ENCODE measurements at regions not wholly inside any gene's neighbourhood (a gene's known extent, or its start where the extent isn't known, plus 50 kb on each side); places are given as distances from the start of the nearest gene placed in this dataset.

DNA sequence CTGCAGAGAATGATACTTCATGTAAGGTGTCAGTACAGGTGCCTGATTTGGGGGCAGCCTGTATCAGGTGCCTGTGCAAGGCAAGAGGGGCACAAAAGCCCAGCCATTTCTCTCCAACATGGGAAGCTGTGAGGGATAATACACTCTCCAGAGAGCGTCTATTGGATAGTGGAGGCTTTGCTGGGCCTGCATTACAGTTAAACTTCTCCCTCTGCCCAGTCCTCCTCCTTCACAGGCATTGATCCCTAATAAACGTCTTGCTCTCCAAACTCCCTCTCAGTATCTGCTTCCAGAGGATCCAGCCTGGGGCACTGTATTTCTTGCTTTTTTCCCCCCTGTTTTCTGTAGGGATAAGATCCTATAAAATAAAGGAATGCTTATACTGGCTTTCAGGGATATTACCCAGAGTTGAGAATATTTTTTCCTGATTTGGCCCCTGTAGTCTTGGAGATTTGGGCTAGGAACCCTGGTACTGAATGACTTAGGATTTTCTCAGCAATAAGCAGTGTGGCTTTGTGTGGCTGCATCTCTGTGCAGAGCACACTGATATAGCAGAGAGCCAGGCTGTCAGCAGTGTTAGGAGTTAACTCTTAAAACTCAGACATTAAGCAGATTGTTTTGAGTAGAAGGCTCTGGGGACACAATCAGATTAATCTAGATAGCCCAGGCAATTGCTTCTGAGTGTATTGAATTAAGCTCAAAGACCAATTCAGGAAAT lies 330.6 kb downstream of the CYRIA start:
- no peak for DNase-seq (ENCODE audit: low read depth, low spot score)

DNA sequence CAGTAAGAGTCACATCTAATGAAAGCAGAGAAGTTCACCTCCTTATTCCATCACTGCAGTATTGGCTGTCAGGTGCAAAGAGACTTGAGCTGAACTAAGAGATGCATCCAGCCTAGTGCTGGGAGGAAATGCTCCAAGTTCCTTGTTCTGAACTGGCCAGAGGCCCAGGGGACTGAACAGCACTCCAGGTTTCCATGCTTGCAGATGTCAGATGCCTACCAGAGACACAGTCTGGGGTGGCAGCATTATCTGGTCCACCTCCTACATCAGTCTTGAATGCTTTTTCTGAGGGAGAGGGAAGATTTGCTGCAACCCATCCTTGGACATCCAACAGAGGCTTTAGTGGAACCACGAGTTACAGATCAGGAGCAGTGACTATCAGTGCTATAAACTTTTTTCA lies 331.3 kb downstream of the CYRIA start:
- DNase-seq (ENCODE audit: low read depth, low spot score) = no peak

DNA sequence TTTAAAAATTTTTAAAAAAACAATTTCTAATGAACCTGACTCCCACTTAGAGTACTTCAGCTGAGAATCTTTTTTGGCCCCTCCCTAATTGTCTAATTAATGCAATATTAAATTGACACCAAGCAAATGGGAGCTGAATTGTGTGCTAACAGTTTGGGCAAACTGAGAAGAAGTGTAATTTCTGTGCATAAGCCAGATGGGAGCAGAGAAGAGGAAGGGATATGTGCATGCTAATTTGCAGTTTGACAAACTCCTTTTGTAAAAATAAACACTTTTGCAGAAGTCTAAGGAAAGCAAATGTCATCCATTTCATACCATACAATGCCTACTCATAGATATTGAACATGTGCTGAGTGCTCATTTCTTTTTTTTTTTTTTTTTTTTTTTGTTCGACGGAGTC lies 332.0 kb downstream of the CYRIA start:
- no peak for DNase-seq (ENCODE audit: low read depth, low spot score)

DNA sequence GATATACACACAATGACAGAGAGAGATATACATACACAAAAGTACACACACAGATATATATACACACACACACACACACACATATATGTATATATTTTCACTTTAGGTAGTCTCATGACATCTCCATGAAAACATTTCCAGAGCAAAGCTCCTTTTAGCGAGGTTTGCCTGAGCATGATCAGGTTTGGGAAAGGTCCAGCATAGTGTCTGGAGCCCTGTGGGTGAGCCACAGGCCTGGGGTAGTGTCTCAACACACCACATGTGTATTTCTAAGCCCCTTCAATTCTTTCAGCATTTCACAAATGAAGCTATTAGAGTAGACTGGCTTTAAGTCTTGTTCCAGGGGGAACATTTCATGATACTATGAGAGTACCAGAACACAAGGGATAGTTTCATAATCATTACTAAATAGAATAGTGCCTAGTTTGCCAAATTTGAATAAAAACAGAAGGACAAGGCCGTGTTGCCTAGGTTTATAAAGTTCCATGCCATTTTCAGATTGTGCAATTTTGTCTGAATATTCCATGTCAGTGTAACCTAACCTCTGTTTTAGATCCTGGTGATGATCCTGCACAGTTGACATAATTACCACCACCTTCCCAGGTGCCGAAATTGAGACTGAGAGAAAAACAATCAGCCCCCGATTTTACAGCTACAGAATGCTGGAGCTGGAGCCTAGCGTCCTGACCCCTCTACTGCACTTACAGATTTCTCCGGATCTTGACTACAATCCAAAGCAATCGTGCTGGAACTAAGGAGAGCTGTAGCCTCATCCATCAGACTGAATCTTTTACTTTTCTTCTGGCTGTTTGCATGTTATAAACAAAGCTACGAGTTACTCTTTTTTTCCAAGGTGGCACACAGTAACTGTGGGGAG lies 332.7 kb downstream of the CYRIA start:
- no peak for DNase-seq (ENCODE audit: low read depth, low spot score)

DNA sequence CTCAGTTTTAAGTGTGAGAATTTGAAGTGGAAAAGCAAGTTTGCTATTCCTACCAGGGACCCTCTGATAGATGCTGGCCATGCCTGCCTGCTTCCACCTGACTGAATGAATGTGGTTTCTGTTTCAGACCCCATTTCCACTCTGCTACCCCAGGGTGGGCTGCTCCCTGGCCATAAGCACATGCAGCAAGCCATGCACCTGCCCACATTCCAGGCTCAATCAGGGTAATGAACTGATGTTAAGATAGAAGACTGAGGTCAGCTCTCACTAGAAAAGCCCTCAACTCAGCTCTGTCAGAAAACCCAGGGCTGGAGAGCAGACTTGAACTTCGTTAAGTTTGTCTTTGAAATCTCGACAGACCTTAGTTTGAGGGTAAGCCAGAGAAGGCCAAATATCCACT lies 333.9 kb downstream of the CYRIA start:
- no peak for DNase-seq (ENCODE audit: low read depth, low spot score)

DNA sequence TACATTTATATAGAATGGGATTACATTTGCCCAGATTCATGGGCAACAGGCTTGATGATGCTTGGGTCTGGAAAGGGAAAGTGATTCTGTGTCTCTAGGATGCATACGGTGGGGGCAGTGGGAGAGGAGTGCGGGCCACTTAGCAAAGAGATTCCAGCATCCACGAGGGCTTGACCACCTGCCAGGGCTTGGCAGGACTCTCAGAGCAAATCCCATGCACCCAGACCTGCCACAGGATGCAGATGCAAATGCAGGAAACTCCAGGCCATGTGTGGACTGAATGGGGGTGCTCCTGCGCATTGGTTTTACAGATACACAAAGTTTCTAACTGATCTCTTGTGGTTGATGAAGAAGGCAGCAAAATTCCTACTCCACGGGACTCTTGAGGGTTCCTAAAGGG lies 334.7 kb downstream of the CYRIA start:
- no peak for DNase-seq (ENCODE audit: low read depth, low spot score)

DNA sequence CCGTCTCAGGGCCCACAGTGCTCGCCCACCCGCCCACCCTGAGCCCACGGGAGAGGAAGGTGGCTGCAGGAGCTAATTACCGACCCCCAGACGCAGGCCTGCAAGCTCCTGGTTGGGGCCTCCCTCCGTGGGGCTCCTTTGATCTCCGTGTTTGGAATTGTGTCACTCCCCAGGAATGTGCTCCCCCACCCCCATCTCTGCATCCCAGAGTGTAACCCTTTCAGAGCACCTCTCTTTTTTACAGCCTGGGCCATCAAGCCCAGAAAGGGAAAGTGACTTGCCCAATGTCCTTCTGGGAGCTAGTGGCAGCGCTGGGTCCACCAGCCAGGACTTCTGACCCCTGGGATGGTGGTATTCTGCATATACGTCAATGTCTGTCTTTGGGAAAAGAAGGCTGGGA lies 335.1 kb downstream of the CYRIA start:
- DNase-seq (ENCODE audit: low read depth, low spot score) = no peak

DNA sequence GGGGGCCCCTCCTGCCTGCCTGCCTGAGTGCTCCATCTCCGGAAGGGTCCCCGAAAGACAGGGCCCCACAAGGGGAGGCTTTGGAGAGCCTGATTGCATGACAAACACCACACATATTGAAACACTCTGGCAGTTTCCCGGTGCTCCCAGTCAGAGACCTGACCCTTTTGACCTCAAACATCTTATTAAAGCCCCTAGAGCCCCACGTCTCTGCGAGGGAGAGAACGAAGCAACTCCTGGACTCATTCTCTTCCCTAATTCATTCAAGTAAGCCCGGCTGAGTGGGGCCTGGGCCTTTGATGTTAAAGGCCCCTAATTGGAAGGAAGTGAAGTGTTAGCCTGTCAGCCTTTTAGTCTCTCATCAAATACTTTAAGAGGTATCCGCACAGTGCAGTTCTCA lies 335.6 kb downstream of the CYRIA start:
- DNase-seq (ENCODE audit: low read depth, low spot score) = no peak

DNA sequence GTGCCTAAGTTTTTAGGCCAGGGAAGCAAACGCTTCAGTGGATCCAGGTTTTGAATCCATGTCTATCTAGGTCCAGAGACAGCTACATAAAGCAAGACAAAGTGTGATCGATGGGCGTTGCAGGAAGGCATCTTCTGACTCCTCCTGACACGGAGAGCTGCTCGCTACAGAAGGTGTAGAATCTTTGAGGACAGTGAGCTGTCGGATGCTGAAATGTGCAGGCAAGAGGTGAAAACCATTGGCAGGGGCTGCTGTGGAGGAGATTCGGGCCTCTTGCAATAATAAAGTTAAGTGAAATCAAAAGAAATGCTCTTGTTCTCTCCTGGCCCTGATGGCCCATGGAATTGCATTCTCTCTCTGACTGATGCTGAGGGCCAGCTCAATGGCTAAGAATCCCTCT lies 336.2 kb downstream of the CYRIA start:
- DNase-seq (ENCODE audit: low read depth, low spot score) = no peak

DNA sequence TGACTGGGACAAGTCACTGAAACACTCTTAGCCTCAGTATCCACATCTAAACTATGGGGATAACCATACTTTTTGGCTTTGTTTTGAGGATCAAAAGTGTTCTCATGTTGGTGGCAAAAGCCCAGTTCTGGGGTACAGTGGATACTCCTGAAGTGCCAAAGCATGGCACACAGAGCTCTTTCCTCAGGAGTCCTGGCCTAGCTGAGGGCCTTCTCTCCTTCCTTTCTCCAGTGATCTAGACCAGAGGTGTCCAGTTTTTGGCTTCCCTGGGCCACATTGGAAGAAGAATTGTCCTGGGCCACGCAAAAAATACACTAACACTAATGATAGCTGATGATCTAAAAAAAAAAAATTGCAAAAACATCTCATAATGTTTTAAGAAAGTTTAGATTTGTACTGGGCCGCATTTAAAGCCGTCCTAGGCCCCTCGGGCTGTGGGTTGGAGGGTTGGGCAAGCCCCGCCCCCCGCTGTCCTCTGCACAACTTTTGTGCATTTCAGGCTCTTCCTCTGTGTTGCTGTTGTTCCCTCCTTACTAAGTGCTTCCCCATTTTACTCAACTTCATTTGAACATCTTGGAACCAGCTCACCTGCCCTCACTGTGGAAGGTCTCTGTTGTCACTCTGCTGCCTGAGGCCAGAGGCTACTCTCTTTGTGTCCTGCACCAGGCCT lies 337.0 kb downstream of the CYRIA start:
- no peak for DNase-seq (ENCODE audit: low read depth, low spot score)

DNA sequence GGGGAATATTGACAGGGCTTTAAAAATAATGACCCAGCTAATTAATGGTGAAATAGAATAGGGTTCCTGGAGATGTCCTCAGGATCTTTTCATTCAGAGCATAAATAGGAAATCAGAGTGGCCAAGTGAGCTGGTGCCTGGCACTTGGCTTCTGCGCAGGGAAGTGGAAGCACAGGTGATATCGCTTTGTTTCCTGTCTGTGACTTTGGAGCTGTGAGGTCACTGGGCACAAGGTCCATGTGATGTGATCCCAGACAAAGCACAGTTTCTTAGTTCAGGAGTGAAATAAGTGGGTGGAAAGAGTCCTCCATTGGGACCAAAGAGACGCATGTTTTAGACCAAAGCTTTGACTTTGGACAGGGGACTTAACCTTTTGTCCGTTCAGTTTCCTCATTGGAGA lies 338.3 kb downstream of the CYRIA start:
- DNase-seq (ENCODE audit: low read depth, low spot score) = no peak

DNA sequence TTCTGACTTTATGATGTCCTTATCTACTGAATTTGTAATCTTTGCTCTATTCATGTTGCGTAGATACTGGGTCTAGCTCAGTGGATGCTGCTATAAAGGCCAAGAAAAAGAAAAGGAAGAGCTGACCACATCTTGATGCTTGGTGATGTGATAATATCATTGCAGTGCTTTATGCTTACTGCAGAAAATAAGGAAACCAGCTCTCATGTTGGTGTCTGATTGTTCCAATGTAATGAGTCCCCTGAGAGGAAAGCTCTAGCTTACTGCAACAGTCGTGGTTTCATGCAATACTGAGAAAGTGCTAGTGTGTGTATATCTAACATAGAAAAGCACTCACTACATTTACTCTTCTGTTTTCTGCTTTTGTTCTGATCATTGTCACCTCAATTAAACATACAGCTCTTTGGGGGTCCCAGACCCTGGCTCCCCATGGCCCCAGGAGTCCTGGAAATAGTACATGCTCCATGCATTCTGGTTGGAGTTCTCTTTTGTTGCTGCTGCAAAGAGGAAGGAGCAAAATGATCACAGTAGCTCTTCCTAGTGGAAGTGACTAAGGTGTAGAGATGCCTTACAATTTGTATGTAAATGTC lies 338.8 kb downstream of the CYRIA start:
- DNase-seq (ENCODE audit: low read depth, low spot score) = no peak

DNA sequence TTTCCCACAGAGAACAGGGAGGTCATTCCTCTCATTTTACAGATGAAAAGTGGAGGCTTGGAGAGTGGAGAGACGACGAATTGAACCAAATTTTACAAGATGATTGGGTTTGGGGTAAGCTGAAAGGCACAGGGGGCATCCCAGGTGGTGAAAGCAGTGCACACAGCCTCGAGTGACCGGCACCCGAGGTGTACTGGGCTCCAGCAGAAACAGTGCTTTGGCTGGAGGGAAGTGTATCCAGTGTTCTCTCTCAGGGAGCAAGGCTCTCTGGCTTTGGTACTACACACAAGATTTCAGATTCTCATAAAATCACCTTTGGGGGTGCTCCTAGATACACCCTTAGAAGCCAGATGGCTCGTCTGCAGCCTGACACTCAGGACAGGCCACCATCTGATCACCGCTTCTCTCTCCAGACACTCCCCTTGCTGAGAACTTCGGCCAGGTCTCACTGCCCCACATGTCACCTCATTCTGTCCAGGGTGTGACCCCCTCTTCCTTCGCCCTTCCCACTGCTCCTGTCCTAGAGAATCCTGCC lies 339.6 kb downstream of the CYRIA start:
- DNase-seq (ENCODE audit: low read depth, low spot score) = no peak

DNA sequence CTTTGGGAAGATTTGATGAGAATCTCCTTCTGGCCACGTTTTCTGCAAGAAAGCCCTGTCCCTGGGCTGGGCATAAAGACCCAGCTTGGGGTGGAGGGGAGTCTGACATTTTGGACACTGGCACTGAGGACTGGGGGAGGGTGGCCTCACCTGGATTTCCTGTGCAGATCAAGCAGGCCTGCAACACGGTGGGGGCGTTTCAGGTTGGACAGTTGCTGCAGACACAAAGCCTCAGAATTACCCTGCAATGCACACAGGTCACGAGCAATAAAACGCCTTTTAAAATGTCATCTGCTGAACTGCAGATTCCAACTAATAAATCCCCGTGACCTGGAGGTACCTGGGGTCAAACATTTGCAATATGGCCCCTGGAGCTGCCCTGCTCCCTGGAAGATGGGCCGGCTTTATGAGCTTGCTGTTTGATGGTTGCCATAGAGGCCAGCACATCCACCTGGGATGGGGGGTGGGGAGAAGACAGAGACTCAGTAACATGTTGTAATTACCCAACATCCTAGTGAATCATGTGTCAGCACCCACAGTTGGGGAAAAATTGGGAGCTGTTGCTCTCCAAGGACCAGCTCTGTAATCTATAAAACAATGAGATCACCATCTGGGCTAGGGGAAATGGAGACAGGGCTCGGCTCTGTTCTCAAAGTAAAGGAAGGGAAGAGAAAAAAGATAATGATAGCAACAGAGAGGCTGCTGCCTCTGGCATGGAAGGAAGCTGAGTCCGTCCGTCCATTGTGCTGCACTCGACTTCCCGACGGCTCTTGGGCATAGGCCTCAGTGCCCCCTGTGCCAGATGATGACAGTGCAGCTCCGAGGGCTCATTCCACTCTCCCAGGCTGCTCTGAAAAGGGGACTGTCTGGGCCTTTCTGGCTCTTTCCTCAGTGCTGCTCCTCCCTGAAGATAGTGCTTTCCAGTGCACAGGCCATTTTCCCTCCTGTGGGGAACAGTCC lies 340.3 kb downstream of the CYRIA start:
- DNase-seq (ENCODE audit: low read depth, low spot score) = no peak

DNA sequence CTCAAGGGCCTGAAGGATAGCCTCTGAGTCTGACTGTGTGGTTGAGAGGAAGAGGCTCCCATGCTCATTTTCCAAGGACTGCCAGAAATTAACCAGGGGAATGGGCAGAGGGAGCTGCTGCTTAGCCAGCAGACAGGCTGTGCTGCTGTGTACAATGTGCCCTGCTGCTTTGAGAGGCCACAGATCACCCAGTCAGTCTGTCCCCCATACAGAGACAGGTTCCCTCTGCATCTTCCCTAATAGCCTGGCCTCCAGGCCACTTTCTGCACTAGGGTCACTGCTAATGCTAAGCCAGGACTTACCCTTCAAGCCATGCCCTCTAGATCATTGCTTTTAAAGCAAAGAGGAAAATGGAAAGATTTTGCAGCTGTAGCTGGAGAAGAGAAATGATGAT lies 341.1 kb downstream of the CYRIA start:
- no peak for DNase-seq (ENCODE audit: low read depth, low spot score)

DNA sequence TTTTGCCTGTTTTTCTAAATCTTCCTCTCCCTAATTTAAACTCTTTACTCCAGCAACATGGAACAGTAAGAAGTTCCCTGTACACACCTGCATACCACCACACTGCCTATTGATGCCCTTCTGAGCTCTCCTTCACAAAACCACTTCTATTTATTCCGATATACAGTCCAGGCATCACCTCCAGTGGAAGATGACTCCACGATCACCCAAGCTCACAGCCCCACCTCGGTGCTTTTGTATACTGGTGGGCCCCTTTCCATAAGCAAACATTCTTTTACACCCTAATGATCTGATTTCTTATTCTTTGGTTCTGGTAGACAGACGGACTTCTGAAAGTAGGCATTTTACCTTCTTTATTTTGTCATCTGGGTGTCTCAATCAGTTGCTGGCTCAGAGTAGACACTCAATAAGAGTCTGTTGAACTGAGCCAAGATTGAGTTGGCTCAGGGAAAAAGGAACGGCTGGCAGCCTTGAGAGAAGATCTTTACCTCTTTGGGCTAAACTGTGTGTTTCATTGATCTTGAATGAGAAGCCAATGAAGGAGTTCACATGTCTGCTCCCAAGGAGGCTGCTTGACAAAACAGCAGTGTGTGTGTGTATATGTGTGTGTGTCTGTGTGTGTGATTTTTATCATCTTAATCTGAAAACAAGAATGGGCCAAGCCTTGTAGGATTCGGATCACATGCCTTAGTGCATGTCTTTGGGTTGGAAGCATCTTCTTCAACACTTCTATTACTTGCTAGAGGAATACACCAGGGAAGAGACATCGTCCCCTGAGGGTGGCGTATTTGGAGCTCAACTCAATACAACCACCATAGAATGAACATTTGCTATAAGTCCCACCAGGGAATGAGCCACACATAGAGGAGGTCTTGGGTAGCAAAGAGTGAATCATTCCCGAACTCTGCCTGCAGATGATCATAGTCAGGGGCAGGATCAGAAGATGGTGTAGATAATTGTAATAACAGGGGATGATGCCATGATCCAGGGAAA lies 341.8 kb downstream of the CYRIA start:
- DNase-seq (ENCODE audit: low read depth, low spot score) = no peak

DNA sequence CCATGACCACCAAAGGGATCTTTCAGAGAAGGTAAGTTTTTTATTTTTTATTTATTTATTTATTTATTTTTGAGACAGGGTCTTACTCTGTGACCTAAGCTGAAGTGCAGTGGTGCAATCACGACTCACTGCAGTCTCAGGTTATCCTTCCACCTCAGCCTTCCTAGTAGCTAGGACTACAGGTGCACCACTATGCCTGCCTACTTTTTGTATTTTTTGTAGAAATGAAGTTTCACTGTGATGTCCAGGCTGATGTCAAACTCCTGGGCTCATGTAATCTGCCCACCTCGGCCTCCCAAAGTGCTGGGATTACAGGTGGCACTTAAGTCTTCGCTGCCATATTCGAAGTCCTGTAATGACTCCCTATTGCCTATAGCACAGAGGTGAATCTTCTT lies 342.5 kb downstream of the CYRIA start:
- no peak for DNase-seq (ENCODE audit: low read depth, low spot score)

DNA sequence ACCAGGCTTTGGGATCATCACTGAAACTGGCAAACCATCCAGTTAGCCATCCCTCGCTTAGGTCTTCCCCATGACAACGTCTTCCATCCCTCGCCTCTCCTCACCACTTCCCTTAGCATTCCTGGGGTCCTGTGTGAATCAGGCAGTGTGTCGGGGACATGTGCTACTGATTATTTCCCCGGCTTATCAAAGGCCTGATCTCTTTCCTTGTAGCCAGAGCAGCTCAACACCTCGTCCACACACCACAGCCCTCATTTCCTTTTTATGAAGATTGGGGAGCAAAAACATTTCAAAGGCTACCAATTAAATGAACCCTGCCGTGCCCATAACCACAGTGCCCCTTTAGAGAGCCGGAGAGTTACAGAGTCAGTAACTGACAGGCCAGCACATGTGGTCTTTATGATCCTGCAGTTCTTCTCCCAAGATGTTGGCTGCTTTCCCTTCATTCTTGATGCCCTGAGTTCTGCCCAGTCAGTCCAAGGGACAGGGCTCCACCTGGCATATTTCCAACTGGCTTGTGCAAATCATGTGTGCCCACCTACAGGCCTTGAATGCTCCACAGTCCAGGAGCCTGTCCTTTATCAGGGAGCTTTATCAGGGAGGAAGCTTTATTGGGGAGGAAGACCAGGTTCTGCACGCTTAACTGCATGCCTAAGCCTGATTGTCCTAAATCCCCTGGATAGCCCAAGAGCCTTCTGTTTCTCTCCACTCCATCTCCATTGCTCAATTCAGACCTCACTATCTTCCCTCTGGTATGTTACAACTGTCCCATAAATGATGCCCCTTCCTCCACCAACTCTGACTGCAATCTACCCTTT lies 343.1 kb downstream of the CYRIA start:
- no peak for DNase-seq (ENCODE audit: low read depth, low spot score)

DNA sequence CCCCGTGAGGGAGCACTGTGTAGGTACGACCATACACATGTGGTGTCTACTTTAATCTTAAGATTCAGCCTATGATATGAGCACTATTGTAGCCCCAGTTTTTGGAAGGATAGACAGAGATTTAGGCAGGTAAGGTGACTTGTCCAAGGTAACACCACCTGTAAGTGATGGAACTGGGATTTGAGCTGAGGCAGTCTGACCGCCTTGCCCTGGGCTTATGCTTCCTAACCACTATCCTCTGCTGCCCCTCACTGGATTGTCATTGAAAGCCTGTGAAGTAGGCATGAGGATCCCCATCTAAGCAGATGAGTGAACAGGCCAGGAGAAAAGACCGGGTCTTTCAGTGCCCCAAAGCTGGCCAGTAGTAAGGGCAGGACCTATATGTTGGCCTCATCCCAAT lies 343.8 kb downstream of the CYRIA start:
- DNase-seq (ENCODE audit: low read depth, low spot score) = no peak
